Testis (tissue), 2 donors: ENCODE measurements at regions not wholly inside any gene's neighbourhood (a gene's known extent, or its start where the extent isn't known, plus 50 kb on each side); places are given as distances from the start of the nearest gene placed in this dataset.
A peak's percentile ranks its signal among the peaks of the same experiment; 100 is the strongest.

Experiments used
- DNase-seq: peaks from one replicate; pipeline ENCODE4 v3.0.0-alpha.2; 2019
- H3K27ac ChIP-seq, 2 donors: fragments of 200-600 bp; sonication (generic); one replicate each; pipeline ENCODE4 v1.5.1; 2019
- H3K27me3 ChIP-seq: fragments of 200-600 bp; sonication (generic); one replicate; pipeline ENCODE4 v1.5.1; 2019
- H3K36me3 ChIP-seq: fragments of 200-600 bp; sonication (generic); one replicate; pipeline ENCODE4 v1.5.1; 2017; ENCODE audit warnings: low read depth; ENCODE audit errors: missing control alignments
- H3K4me1 ChIP-seq: fragments of 200-600 bp; sonication (generic); one replicate; pipeline ENCODE4 v1.5.1; 2019
- H3K4me3 ChIP-seq, 2 donors: fragments of 200-600 bp; sonication (generic); one replicate each; pipeline ENCODE4 v1.5.1; 2017 to 2019
- H3K9me3 ChIP-seq: fragments of 200-600 bp; sonication (generic); one replicate; pipeline ENCODE4 v1.5.1; 2017
- POLR2A ChIP-seq: fragments of 450-650 bp; IDR thresholded peaks from one replicate; pipeline ENCODE4 v1.6.1; 2017; ENCODE audit warnings: antibody characterized with exemption, mild to moderate bottlenecking, moderate library complexity
- WGBS, 2 donors: methylation state at CpG; one replicate each; pipeline ENCODE4 v1.1.5; 2018; 5-methylcytosine and 5-hydroxymethylcytosine counted together
- intact Hi-C: fragments of 100-400 bp; cut with DNase I; formaldehyde crosslinking; loops from one replicate; pipeline ENCODE4 v1.15.1; 2023; ENCODE audit warnings: low total_unique reads
- TF ChIP-seq, protein P1 (sequence below), 3 experiments: fragments of 450-650 bp in 2 of 3; fragments of 200-600 bp in 1 of 3; sonication (generic) in 1 of 3; IDR thresholded peaks; one replicate each; pipeline ENCODE4 v1.5.1; 2016 to 2019; ENCODE audit warnings: antibody characterized with exemption in 3 of 3, mild to moderate bottlenecking in 2 of 3, moderate library complexity in 1 of 3

DNA sequence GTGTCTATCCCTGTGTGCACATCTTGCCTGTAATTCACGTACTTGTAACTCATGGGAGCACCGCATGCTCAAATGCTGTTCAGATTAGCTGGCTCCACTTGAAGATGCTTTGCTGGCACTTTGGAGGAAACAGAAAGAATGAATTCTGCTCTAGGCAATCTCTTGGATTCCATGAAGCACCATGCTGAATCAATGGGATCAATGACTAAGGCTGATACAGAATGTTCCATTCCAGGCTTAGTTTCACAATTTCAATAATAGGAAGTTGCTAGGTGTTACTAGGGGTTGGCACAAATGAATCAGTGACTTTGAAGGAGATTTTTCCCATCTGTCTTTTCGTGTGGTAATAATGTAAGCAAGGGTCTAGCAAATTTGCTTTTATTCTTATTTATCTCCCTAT, 328.8 kb downstream of the OSR1 start:
- intact Hi-C loops: no loop called here
- Histone ChIP-seq H3K27me3 (no peaks in the 10 kb centered on the region), H3K27ac (no peak overlapping the region), H3K36me3 (no peaks in the 10 kb centered on the region), H3K9me3 (no peaks in the 10 kb centered on the region), H3K4me1 (no peaks in the 10 kb centered on the region), H3K4me3 (no peak overlapping the region)
- DNase-seq: no peak
- WGBS, 2 donors: 91 to 92% methylated on average over 3 of the region's 3 CpGs
- TF ChIP-seq POLR2A: no peak
- TF ChIP-seq, protein P1, sequence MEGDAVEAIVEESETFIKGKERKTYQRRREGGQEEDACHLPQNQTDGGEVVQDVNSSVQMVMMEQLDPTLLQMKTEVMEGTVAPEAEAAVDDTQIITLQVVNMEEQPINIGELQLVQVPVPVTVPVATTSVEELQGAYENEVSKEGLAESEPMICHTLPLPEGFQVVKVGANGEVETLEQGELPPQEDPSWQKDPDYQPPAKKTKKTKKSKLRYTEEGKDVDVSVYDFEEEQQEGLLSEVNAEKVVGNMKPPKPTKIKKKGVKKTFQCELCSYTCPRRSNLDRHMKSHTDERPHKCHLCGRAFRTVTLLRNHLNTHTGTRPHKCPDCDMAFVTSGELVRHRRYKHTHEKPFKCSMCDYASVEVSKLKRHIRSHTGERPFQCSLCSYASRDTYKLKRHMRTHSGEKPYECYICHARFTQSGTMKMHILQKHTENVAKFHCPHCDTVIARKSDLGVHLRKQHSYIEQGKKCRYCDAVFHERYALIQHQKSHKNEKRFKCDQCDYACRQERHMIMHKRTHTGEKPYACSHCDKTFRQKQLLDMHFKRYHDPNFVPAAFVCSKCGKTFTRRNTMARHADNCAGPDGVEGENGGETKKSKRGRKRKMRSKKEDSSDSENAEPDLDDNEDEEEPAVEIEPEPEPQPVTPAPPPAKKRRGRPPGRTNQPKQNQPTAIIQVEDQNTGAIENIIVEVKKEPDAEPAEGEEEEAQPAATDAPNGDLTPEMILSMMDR (IDR thresholded peaks at IDR 0.05): no peak

DNA sequence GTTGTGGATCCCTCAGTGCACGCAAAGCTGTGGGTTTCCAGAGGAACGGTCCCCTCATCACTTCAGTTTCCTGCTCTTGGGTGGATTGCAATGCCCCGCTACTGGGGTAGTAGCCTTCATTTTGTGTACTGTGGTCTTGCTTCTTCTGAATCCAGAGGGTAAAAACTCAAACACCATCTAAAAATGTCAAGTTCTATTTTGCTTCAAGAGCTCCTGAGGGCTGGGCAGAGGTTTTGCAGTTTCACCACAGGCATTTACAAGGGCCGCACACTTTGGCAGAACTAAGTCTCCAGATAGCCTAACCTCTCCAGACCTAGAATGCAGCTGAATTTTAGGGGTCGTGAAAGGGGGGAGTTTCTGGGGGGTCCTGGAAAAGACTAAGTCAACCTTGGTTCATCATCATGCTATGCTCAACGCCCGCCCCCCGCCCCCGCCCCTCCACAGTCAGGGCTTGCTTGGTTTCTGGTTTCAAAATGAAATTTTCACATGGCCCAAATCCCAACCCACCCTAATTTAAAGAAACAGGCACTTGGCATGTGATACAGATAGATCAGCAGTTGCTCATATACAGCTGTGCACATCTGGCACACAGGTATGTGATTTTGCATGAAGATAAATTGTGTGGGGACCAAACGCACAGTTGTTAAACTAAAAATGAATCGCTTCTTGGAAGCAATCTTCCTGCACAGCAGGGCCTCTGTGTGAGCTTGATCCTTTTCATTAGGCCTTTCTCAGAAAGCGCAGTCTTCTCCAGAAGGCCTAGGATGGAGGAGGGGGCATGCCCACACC, 329.6 kb downstream of the OSR1 start:
- intact Hi-C loops: no loop called here
- Histone ChIP-seq H3K27ac (no peak overlapping the region), H3K4me1 (no peaks in the 10 kb centered on the region), H3K4me3 (no peak overlapping the region), H3K27me3 (no peaks in the 10 kb centered on the region), H3K9me3 (no peaks in the 10 kb centered on the region), H3K36me3 (no peaks in the 10 kb centered on the region)
- 74 to 78% methylated on average over 12 of the region's 12 CpGs for WGBS, 2 donors
- TF ChIP-seq POLR2A: no peak
- TF ChIP-seq, protein P1 (IDR thresholded peaks at IDR 0.05): no peak
- no peak for DNase-seq

DNA sequence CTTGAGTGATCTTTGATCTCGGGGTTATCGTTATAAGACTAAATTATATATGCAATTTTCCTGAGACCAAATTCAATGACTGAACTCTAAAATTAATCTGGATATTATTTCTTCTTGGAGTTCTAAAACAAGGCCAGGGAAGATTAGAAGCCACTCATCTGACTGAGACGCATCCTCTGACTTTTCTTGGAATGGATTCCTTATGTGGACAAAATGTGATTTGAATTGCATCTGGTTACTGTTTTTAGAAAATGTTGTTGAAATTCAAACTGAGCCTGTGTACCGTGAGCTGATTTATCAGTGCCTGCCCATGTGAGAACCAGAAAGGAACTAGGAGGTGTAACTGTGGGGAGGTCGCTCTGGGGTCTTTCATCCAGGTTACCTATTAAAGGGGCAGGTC, 330.8 kb downstream of the OSR1 start:
- no peaks in the 10 kb centered on the region for H3K4me1 ChIP-seq
- H3K36me3 ChIP-seq: no peaks in the 10 kb centered on the region
- no peaks in the 10 kb centered on the region for H3K27me3 ChIP-seq
- peak overlapping the region in 1 of 2 donors; percentile 32 for H3K27ac ChIP-seq
- H3K4me3 ChIP-seq: no peak overlapping the region
- no peak for DNase-seq
- no peak for TF ChIP-seq POLR2A
- TF ChIP-seq, protein P1 (IDR thresholded peaks at IDR 0.05): no peak
- no peaks in the 10 kb centered on the region for H3K9me3 ChIP-seq
- 70 to 75% methylated on average over 5 of the region's 5 CpGs for WGBS, 2 donors
- intact Hi-C loops: no loop called here

DNA sequence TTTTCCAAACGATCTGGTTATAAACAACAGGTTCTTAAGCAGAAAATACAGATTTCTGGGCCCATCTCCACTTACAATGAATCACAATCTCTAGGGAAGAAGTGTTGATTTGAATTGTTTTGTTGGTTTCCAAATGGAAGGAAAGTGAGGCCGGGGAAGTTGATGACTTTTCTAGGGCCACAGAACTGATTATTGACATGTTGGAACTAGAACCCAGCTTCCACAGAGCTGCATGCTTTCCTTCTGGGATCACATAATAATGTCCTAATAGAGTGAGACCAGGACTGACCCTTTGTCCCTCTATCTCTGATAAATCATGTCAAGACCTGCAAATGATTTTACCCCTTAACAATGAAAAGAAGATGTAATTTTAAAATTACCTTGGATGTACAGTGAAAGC, 332.2 kb downstream of the OSR1 start:
- Histone ChIP-seq H3K4me3 (no peak overlapping the region), H3K9me3 (no peaks in the 10 kb centered on the region), H3K27ac (no peak overlapping the region), H3K27me3 (no peaks in the 10 kb centered on the region), H3K4me1 (no peaks in the 10 kb centered on the region), H3K36me3 (no peaks in the 10 kb centered on the region)
- TF ChIP-seq, protein P1 (IDR thresholded peaks at IDR 0.05): no peak
- no peak for TF ChIP-seq POLR2A
- DNase-seq: no peak
- 93 to 95% methylated on average over 2 of the region's 2 CpGs for WGBS, 2 donors
- intact Hi-C loops: no loop called here

DNA sequence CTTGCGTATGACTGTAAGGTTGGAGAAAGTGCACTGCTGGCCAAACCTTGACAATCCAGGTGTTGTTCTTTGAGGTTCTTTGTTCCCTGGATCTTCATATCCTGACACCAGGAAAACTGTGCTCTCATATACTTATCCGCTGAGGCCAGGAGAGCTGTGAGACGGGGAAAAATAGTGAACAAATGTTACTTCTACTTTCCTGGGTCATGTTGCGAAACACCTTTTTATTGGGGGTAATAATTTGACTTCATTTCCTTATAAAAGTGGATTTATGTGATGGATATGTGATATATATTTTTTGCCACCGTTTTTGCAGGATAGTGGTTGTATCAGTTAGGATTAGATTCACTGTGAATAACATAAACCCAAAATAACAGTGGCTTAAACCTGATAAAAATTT, 336.1 kb downstream of the OSR1 start:
- Histone ChIP-seq H3K4me3 (no peak overlapping the region), H3K27ac (no peak overlapping the region), H3K36me3 (no peaks in the 10 kb centered on the region), H3K27me3 (no peaks in the 10 kb centered on the region), H3K4me1 (no peaks in the 10 kb centered on the region), H3K9me3 (no peaks in the 10 kb centered on the region)
- no peak for DNase-seq
- intact Hi-C loops: no loop called here
- WGBS, 2 donors: 90 to 91% methylated on average over 5 of the region's 5 CpGs
- TF ChIP-seq, protein P1 (IDR thresholded peaks at IDR 0.05): no peak
- TF ChIP-seq POLR2A: no peak
